H1 (cell line): ENCODE measurements at regions not wholly inside any gene's neighbourhood (a gene's known extent, or its start where the extent isn't known, plus 50 kb on each side); places are given as distances from the start of the nearest gene placed in this dataset.

ENCODE experiments used
- CTCF ChIA-PET: fragments of 300-600 bp; sonication (Branson Sonifier 250); formaldehyde crosslinking; loops from one replicate; lab custom pipeline; 2021; ENCODE audit not compliant: partially characterized antibody; lab: Charles Lee
- POLR2A ChIA-PET: fragments of 300-600 bp; sonication (Branson Sonifier 250); formaldehyde crosslinking; loops from one replicate; lab custom pipeline; 2021; ENCODE audit warnings: inconsistent platforms; ENCODE audit not compliant: partially characterized antibody; lab: Charles Lee
- DNase-seq, 2 experiments: peaks; one replicate each; pipeline versions ENCODE4 v3.0.0 to v3.0.0-alpha.2; 2010 to 2022; ENCODE audit warnings: low spot score in 2 of 2, low read depth in 1 of 2, mixed read lengths in 1 of 2
- FAIRE-seq: peaks from 2 replicates; lab custom pipeline; 2011; peaks lifted over from hg19 to GRCh38; lab: Jason Lieb, UNC
- H2AFZ ChIP-seq: 2 replicates; pipeline ENCODE4 v1.8.1; 2012; ENCODE audit warnings: low read length, inconsistent platforms
- H2AK5ac ChIP-seq: 2 replicates; pipeline ENCODE4 v1.6.1; 2013; ENCODE audit warnings: low read depth, low read length
- H2BK120ac ChIP-seq: replicated peaks from 2 replicates; pipeline ENCODE3; 2013; ENCODE audit warnings: low read depth, low read length, inconsistent platforms
- H2BK12ac ChIP-seq: 2 replicates; pipeline ENCODE4 v1.6.1; 2013; ENCODE audit warnings: low read depth, low read length
- H2BK15ac ChIP-seq: 2 replicates; pipeline ENCODE4 v1.6.1; 2013; ENCODE audit warnings: low read length
- H2BK20ac ChIP-seq: 2 replicates; pipeline ENCODE4 v1.6.1; 2013; ENCODE audit warnings: low read length
- H2BK5ac ChIP-seq: 2 replicates; pipeline ENCODE4 v1.6.1; 2013; ENCODE audit warnings: low read depth, low read length
- H3K14ac ChIP-seq: 2 replicates; pipeline ENCODE4 v1.6.1; 2013; ENCODE audit warnings: inconsistent platforms; ENCODE audit not compliant: insufficient read length
- H3K18ac ChIP-seq: 2 replicates; pipeline ENCODE4 v1.6.1; 2013; ENCODE audit warnings: low read length; ENCODE audit errors: extremely low read depth
- H3K23ac ChIP-seq: 2 replicates; pipeline ENCODE4 v1.6.1; 2013; ENCODE audit warnings: inconsistent platforms; ENCODE audit not compliant: insufficient read length
- H3K23me2 ChIP-seq: 2 replicates; pipeline ENCODE4 v1.6.1; 2013; ENCODE audit warnings: low read depth, low read length
- H3K27ac ChIP-seq: 2 replicates; pipeline ENCODE4 v1.6.1; 2011; ENCODE audit warnings: low read depth, low read length, inconsistent platforms
- H3K27me3 ChIP-seq, 4 experiments: replicated peaks in 1 of 4; 1 replicate in 1 of 4; 2 replicates in 3 of 4; pipeline versions ENCODE4 v1.6.1 to v1.8.1; 2011 to 2013; ENCODE audit warnings: low read length in 3 of 4, mild to moderate bottlenecking in 3 of 4, inconsistent platforms in 2 of 4, mixed read lengths in 2 of 4, moderate library complexity in 1 of 4; ENCODE audit not compliant: control insufficient read depth in 3 of 4, insufficient read depth in 3 of 4; ENCODE audit errors: extremely low read depth in 1 of 4
- H3K36me3 ChIP-seq, 4 experiments: 2 replicates each; pipeline versions ENCODE4 v1.6.1 to v1.8.1; 2011 to 2013; ENCODE audit warnings: mild to moderate bottlenecking in 4 of 4, low read length in 3 of 4, moderate library complexity in 2 of 4, control low read depth in 1 of 4, inconsistent platforms in 1 of 4; ENCODE audit not compliant: insufficient read depth in 4 of 4, control insufficient read depth in 2 of 4
- H3K4ac ChIP-seq: replicated peaks from 2 replicates; pipeline ENCODE3; 2013; ENCODE audit warnings: low read length, low read depth, mixed read lengths, inconsistent platforms; ENCODE audit not compliant: insufficient read length
- H3K4me1 ChIP-seq, 4 experiments: replicated peaks in 1 of 4; 1 replicate in 1 of 4; 2 replicates in 3 of 4; pipeline versions ENCODE4 v1.6.1 to v1.8.1; 2011 to 2013; ENCODE audit warnings: low read length in 3 of 4, inconsistent platforms in 2 of 4, mixed read lengths in 1 of 4; ENCODE audit not compliant: insufficient read depth in 4 of 4, control insufficient read depth in 3 of 4
- H3K4me2 ChIP-seq, 2 experiments: 2 replicates each; pipeline versions ENCODE4 v1.6.1 to v1.8.1; 2011 to 2013; ENCODE audit warnings: low read depth in 2 of 2, low read length in 2 of 2, control low read depth in 1 of 2, inconsistent platforms in 1 of 2, mild to moderate bottlenecking in 1 of 2; ENCODE audit not compliant: insufficient read depth in 1 of 2
- H3K4me3 ChIP-seq, 4 experiments: fragments of 200-600, 300-600 bp in 1 of 4; sonication (generic), shearing (Covaris generic), sonication (Bioruptor Twin) in 1 of 4; 2 replicates each; pipeline versions ENCODE4 v1.5.1 to v1.8.1; 2011 to 2016; ENCODE audit warnings: low read length in 4 of 4, low read depth in 3 of 4, control low read depth in 2 of 4, inconsistent platforms in 2 of 4, mild to moderate bottlenecking in 2 of 4, mixed read lengths in 1 of 4, moderate library complexity in 1 of 4; ENCODE audit not compliant: insufficient read depth in 2 of 4; ENCODE audit errors: extremely low read depth in 1 of 4
- H3K56ac ChIP-seq: replicated peaks from 2 replicates; pipeline ENCODE3; 2013; ENCODE audit warnings: low read depth, mild to moderate bottlenecking, mixed read lengths, low read length, inconsistent platforms; ENCODE audit not compliant: insufficient read length
- H3K79me1 ChIP-seq: 2 replicates; pipeline ENCODE4 v1.6.1; 2013; ENCODE audit warnings: low read depth, low read length, control low read depth
- H3K79me2 ChIP-seq, 2 experiments: 2 replicates each; pipeline versions ENCODE4 v1.6.1 to v1.8.1; 2012 to 2013; ENCODE audit warnings: low read length in 2 of 2, mild to moderate bottlenecking in 2 of 2, inconsistent platforms in 1 of 2; ENCODE audit not compliant: insufficient read depth in 2 of 2, control insufficient read depth in 1 of 2
- H3K9ac ChIP-seq, 4 experiments: replicated peaks in 1 of 4; 1 replicate in 1 of 4; 2 replicates in 3 of 4; pipeline versions ENCODE4 v1.6.1 to v1.8.1; 2011 to 2013; ENCODE audit warnings: low read depth in 3 of 4, low read length in 3 of 4, control low read depth in 2 of 4, mild to moderate bottlenecking in 2 of 4, moderate library complexity in 2 of 4, inconsistent platforms in 1 of 4; ENCODE audit errors: extremely low read depth in 1 of 4
- H3K9me3 ChIP-seq, 2 experiments: 2 replicates each; pipeline versions ENCODE4 v1.6.1 to v1.8.1; 2012 to 2013; ENCODE audit warnings: mild to moderate bottlenecking in 2 of 2, moderate library complexity in 2 of 2, control low read depth in 1 of 2, inconsistent platforms in 1 of 2, low read depth in 1 of 2, low read length in 1 of 2, mixed read lengths in 1 of 2; ENCODE audit not compliant: insufficient read depth in 2 of 2
- H4K20me1 ChIP-seq, 2 experiments: replicated peaks in 1 of 2; 2 replicates each; pipeline versions ENCODE3 to v1.8.1; 2011 to 2013; ENCODE audit warnings: inconsistent platforms in 2 of 2, low read length in 2 of 2, mild to moderate bottlenecking in 1 of 2; ENCODE audit not compliant: insufficient read depth in 2 of 2, control insufficient read depth in 1 of 2
- H4K5ac ChIP-seq: 2 replicates; pipeline ENCODE4 v1.6.1; 2013; ENCODE audit warnings: low read length, low read depth, mixed read lengths, inconsistent platforms; ENCODE audit not compliant: insufficient read length
- H4K8ac ChIP-seq: 2 replicates; pipeline ENCODE4 v1.8.0; 2013; ENCODE audit warnings: mild to moderate bottlenecking, moderate library complexity, low read length, inconsistent platforms; ENCODE audit not compliant: insufficient read depth; ENCODE audit errors: extremely low read depth
- H4K91ac ChIP-seq: replicated peaks from 2 replicates; pipeline ENCODE3; 2013; ENCODE audit warnings: low read length, mixed read lengths, inconsistent platforms; ENCODE audit not compliant: insufficient read length
- CEBPB ChIP-seq: IDR thresholded peaks from 2 replicates; pipeline ENCODE4 v1.6.1; 2012; ENCODE audit warnings: low read depth, low read length
- GTF2F1 ChIP-seq: IDR thresholded peaks from 2 replicates; pipeline ENCODE4 v1.6.1; 2012; ENCODE audit warnings: low read depth, low read length, improper control_type of control experiment, borderline replicate concordance
- JUND ChIP-seq: IDR thresholded peaks from 2 replicates; pipeline ENCODE4 v1.6.1; 2011; ENCODE audit warnings: mild to moderate bottlenecking, improper control_type of control experiment, low read length
- RAD21 ChIP-seq, 2 experiments: IDR thresholded peaks in 1 of 2; conservative IDR thresholded peaks in 1 of 2; 2 replicates each; pipeline ENCODE4 v1.6.1; 2011; ENCODE audit warnings: low read depth in 2 of 2, low read length in 2 of 2, improper control_type of control experiment in 1 of 2, inconsistent platforms in 1 of 2, mild to moderate bottlenecking in 1 of 2, moderate library complexity in 1 of 2
- SUZ12 ChIP-seq: fragments of 200-600 bp; sonication (generic); IDR thresholded peaks from 2 replicates; pipeline ENCODE4 v1.6.1; 2012; ENCODE audit warnings: mild to moderate bottlenecking, inconsistent platforms, low read length, moderate library complexity, mixed read lengths
- TAF1 ChIP-seq: IDR thresholded peaks from 2 replicates; pipeline ENCODE4 v1.6.1; 2011; ENCODE audit warnings: mild to moderate bottlenecking, low read depth, low read length
- TEAD4 ChIP-seq: IDR thresholded peaks from 2 replicates; pipeline ENCODE4 v1.6.1; 2012; ENCODE audit warnings: low read depth, low read length, inconsistent platforms, mixed read lengths
- YY1 ChIP-seq: IDR thresholded peaks from 2 replicates; pipeline ENCODE4 v1.6.1; 2011; ENCODE audit warnings: low read depth, mild to moderate bottlenecking, low read length
- WGBS, 2 experiments: shearing (Covaris generic) in 1 of 2; methylation state at CpG; one replicate each; pipeline versions ENCODE4 v1.1.6 to v1.1.7; 2013 to 2015; ENCODE audit warnings: low lambda C conversion rate in 2 of 2, mixed read lengths in 2 of 2, inconsistent platforms in 1 of 2, low coverage in 1 of 2, missing lambda C conversion rate in 1 of 2; ENCODE audit not compliant: insufficient replicate concordance in 2 of 2, insufficient coverage in 1 of 2, insufficient read length in 1 of 2; ENCODE audit errors: extremely low coverage in 1 of 2, missing lambda C conversion rate in 1 of 2; 5-methylcytosine and 5-hydroxymethylcytosine counted together
- TF ChIP-seq, protein P1 (sequence below), 3 experiments: IDR thresholded peaks; 1 replicate in 2 of 3; 2 replicates in 1 of 3; pipeline versions ENCODE4 v1.5.1 to v1.6.1; 2011; ENCODE audit warnings: low read length in 3 of 3, mild to moderate bottlenecking in 3 of 3, inconsistent platforms in 2 of 3, low read depth in 1 of 3, moderate library complexity in 1 of 3; ENCODE audit not compliant: insufficient read depth in 1 of 3; ENCODE audit errors: control extremely low read depth in 1 of 3

DNA sequence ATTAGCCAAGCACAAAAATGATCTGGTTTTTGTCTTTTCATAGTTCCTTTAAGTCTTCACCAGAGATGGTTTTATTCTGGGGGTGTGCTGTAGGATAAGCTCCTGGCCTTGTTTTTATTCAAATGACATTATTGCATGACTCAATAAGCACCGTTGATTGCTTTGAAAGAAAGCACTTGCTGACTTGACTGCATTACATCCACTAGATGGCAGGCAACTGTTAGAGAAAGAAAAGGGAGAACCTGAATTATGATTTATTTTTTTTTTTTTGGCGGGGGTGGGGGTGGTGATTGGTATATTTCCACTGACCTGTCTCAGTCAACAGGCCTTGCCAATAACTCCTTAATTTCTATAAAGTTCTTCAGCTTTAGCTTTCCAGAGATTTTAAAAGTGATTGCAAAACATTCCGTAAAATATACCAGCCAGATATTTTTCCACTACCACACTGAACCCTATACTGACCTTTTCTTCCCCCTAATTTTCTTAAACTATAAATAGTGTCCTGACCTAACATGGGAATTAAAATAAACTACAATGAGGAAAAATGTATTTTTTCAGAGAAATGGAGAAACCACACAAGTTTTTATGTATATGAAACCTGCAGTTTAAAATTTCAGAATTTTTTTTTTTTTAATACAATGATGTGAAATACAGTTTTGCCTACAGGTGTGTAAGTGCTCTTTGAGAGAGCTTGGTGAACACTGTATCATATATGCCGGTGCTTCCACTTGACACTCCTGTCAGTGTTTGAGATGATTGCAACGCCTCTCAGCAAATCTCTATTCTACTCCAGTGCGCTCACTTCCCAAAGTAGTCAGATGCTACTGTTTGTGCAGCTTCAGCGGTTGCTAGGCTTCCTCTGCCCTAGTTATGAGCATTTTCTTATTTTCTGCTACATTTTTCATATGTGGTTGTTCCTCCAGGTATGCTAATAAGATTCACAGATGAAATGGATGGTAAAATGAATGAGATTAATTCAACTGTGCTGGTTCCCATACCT, 274.3 kb downstream of the CD109 start:
- Histone ChIP-seq H2BK12ac (peak overlapping the region; percentile 80; the same call in 1 of the 2 replicates), H3K56ac (no peak overlapping the region), H2BK20ac (peak overlapping the region; percentile 62), H2AFZ (no peak overlapping the region), H3K27ac (no peak overlapping the region), H3K18ac (no peak overlapping the region), H2BK120ac (no peak overlapping the region), H4K20me1 (no peaks in the 10 kb centered on the region), H3K79me1 (no peaks in the 10 kb centered on the region), H3K4me1 (no peaks in the 10 kb centered on the region), H3K23me2 (no peaks in the 10 kb centered on the region), H4K91ac (no peak overlapping the region), H3K4ac (no peak overlapping the region), H3K14ac (no peak overlapping the region), H3K79me2 (no peaks in the 10 kb centered on the region), H2BK15ac (0 out of 2 replicates have a peak overlapping the region, but pooled peaks have one; percentile 18), H4K5ac (no peak overlapping the region), H2AK5ac (no peak overlapping the region), H3K4me3 (no peak overlapping the region), H3K9ac (no peak overlapping the region), H3K23ac (no peak overlapping the region), H4K8ac (no peak overlapping the region), H3K36me3 (no peaks in the 10 kb centered on the region), H3K4me2 (no peak overlapping the region), H3K9me3 (no peaks in the 10 kb centered on the region), H2BK5ac (no peak overlapping the region), H3K27me3 (no peaks in the 10 kb centered on the region)
- ChIA-PET CTCF (interaction anchor here (0.6 to 5.2 kb wide), 33 partner anchors 9 to 1495 kb away, joined by 3 to 32 read pairs (median 4); partner anchors contain the start of gene COL12A1), POLR2A (interaction anchor here (0.7 to 1.1 kb wide), 2 partner anchors 118 to 655 kb away, joined by 3 to 4 read pairs; no protein-coding TSS in a partner anchor)
- FAIRE-seq: peak; percentile 76
- no peak for DNase-seq
- 65% methylated on average over 7 of the region's 7 CpGs; no CpG with 5 or more reads in 1 of the 2 experiments for WGBS, 2 experiments
- no peak for TF ChIP-seq GTF2F1
- peak; percentile 94 for TF ChIP-seq TEAD4
- TF ChIP-seq, protein P1, sequence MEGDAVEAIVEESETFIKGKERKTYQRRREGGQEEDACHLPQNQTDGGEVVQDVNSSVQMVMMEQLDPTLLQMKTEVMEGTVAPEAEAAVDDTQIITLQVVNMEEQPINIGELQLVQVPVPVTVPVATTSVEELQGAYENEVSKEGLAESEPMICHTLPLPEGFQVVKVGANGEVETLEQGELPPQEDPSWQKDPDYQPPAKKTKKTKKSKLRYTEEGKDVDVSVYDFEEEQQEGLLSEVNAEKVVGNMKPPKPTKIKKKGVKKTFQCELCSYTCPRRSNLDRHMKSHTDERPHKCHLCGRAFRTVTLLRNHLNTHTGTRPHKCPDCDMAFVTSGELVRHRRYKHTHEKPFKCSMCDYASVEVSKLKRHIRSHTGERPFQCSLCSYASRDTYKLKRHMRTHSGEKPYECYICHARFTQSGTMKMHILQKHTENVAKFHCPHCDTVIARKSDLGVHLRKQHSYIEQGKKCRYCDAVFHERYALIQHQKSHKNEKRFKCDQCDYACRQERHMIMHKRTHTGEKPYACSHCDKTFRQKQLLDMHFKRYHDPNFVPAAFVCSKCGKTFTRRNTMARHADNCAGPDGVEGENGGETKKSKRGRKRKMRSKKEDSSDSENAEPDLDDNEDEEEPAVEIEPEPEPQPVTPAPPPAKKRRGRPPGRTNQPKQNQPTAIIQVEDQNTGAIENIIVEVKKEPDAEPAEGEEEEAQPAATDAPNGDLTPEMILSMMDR (IDR thresholded peaks at IDR 0.05; ENCODE audit: control extremely low read depth in 1 of 3, insufficient read depth in 1 of 3, low read depth in 1 of 3, low read length in 3 of 3): peak in 2 of 3 experiments; percentile 55 to 65; a peak in 3 of 4 replicates
- no peak for TF ChIP-seq YY1
- peak; percentile 73; the same call in 1 of the 2 replicates for TF ChIP-seq JUND
- TF ChIP-seq SUZ12: no peak
- TF ChIP-seq RAD21 (IDR thresholded peaks at IDR 0.05 in 1 of 2, conservative IDR thresholded peaks at IDR 0.05 in 1 of 2; ENCODE audit: low read depth in 2 of 2, low read length in 2 of 2): peak; percentile 82 to 84
- TF ChIP-seq CEBPB: peak; percentile 85
- no peak for TF ChIP-seq TAF1
